ENCODE measurements at regions not wholly inside any gene's neighbourhood (a gene's known extent, or its start where the extent isn't known, plus 50 kb on each side); places are given as distances from the start of the nearest gene placed in this dataset.

DNA sequence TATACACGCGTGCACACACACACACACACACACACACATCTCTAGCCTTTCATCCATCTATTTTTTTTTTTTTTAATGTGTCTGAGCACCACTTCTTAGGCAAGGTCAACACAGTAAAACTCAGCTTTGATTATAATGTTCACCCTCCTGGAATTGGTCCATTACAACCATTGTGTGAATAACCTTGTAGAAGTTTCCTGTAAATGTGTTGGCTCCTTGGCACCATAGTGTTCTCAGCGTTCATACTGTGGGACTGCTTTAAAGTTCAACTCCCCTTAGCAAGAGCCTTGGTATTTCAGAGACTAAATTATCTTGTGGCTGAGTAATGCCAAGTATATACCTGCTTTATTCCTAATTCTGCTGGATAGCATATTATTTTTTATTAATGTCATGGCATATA is 106.3 kb upstream of the PRPS1L1 start:
- DNase-seq (ENCODE audit: low read depth, low spot score) = no peak
- SMC1A ChIA-PET (ENCODE audit: uncharacterized antibody, unreplicated experiment) = no interaction called here
- TF ChIP-seq, protein P1, sequence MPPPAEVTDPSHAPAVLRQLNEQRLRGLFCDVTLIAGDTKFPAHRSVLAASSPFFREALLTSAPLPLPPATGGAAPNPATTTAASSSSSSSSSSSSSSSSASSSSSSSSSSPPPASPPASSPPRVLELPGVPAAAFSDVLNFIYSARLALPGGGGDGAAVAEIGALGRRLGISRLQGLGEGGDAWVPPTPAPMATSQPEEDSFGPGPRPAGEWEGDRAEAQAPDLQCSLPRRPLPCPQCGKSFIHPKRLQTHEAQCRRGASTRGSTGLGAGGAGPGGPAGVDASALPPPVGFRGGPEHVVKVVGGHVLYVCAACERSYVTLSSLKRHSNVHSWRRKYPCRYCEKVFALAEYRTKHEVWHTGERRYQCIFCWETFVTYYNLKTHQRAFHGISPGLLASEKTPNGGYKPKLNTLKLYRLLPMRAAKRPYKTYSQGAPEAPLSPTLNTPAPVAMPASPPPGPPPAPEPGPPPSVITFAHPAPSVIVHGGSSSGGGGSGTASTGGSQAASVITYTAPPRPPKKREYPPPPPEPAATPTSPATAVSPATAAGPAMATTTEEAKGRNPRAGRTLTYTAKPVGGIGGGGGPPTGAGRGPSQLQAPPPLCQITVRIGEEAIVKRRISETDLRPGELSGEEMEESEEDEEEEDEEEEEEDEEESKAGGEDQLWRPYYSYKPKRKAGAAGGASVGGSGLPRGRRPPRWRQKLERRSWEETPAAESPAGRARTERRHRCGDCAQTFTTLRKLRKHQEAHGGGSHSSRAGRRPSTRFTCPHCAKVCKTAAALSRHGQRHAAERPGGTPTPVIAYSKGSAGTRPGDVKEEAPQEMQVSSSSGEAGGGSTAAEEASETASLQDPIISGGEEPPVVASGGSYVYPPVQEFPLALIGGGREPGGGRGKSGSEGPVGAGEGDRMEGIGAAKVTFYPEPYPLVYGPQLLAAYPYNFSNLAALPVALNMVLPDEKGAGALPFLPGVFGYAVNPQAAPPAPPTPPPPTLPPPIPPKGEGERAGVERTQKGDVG (CRISPR knock-in tag; IDR thresholded peaks at IDR 0.05) = no peak
- no peak for TF ChIP-seq RELA (IDR thresholded peaks at IDR 0.05; ENCODE audit: borderline replicate concordance, partially characterized antibody)
- no peak for TF ChIP-seq MEF2A (IDR thresholded peaks at IDR 0.05; ENCODE audit: insufficient read depth, low read depth, low read length)
- TF ChIP-seq BRCA1 (IDR thresholded peaks at IDR 0.05; ENCODE audit: low read depth, low read length) = no peak
- no peak for TF ChIP-seq CREM (IDR thresholded peaks at IDR 0.05; ENCODE audit: low read depth)
- TF ChIP-seq CBX3 (IDR thresholded peaks at IDR 0.05; ENCODE audit: borderline replicate concordance, low read depth) = no peak
- TF ChIP-seq TCF7 (IDR thresholded peaks at IDR 0.05; ENCODE audit: borderline replicate concordance) = no peak
- TF ChIP-seq, protein P2, sequence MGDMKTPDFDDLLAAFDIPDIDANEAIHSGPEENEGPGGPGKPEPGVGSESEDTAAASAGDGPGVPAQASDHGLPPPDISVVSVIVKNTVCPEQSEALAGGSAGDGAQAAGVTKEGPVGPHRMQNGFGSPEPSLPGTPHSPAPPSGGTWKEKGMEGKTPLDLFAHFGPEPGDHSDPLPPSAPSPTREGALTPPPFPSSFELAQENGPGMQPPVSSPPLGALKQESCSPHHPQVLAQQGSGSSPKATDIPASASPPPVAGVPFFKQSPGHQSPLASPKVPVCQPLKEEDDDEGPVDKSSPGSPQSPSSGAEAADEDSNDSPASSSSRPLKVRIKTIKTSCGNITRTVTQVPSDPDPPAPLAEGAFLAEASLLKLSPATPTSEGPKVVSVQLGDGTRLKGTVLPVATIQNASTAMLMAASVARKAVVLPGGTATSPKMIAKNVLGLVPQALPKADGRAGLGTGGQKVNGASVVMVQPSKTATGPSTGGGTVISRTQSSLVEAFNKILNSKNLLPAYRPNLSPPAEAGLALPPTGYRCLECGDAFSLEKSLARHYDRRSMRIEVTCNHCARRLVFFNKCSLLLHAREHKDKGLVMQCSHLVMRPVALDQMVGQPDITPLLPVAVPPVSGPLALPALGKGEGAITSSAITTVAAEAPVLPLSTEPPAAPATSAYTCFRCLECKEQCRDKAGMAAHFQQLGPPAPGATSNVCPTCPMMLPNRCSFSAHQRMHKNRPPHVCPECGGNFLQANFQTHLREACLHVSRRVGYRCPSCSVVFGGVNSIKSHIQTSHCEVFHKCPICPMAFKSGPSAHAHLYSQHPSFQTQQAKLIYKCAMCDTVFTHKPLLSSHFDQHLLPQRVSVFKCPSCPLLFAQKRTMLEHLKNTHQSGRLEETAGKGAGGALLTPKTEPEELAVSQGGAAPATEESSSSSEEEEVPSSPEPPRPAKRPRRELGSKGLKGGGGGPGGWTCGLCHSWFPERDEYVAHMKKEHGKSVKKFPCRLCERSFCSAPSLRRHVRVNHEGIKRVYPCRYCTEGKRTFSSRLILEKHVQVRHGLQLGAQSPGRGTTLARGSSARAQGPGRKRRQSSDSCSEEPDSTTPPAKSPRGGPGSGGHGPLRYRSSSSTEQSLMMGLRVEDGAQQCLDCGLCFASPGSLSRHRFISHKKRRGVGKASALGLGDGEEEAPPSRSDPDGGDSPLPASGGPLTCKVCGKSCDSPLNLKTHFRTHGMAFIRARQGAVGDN (IDR thresholded peaks at IDR 0.05) = no peak
- no peak for TF ChIP-seq KDM1A (IDR thresholded peaks at IDR 0.05; ENCODE audit: borderline replicate concordance)
- TF ChIP-seq, protein P3, sequence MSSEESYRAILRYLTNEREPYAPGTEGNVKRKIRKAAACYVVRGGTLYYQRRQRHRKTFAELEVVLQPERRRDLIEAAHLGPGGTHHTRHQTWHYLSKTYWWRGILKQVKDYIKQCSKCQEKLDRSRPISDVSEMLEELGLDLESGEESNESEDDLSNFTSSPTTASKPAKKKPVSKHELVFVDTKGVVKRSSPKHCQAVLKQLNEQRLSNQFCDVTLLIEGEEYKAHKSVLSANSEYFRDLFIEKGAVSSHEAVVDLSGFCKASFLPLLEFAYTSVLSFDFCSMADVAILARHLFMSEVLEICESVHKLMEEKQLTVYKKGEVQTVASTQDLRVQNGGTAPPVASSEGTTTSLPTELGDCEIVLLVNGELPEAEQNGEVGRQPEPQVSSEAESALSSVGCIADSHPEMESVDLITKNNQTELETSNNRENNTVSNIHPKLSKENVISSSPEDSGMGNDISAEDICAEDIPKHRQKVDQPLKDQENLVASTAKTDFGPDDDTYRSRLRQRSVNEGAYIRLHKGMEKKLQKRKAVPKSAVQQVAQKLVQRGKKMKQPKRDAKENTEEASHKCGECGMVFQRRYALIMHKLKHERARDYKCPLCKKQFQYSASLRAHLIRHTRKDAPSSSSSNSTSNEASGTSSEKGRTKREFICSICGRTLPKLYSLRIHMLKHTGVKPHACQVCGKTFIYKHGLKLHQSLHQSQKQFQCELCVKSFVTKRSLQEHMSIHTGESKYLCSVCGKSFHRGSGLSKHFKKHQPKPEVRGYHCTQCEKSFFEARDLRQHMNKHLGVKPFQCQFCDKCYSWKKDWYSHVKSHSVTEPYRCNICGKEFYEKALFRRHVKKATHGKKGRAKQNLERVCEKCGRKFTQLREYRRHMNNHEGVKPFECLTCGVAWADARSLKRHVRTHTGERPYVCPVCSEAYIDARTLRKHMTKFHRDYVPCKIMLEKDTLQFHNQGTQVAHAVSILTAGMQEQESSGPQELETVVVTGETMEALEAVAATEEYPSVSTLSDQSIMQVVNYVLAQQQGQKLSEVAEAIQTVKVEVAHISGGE (CRISPR knock-in tag; IDR thresholded peaks at IDR 0.05) = no peak
- TF ChIP-seq, protein P4, sequence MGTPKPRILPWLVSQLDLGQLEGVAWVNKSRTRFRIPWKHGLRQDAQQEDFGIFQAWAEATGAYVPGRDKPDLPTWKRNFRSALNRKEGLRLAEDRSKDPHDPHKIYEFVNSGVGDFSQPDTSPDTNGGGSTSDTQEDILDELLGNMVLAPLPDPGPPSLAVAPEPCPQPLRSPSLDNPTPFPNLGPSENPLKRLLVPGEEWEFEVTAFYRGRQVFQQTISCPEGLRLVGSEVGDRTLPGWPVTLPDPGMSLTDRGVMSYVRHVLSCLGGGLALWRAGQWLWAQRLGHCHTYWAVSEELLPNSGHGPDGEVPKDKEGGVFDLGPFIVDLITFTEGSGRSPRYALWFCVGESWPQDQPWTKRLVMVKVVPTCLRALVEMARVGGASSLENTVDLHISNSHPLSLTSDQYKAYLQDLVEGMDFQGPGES (IDR thresholded peaks at IDR 0.05) = no peak
- no peak for TF ChIP-seq POLR2A (IDR thresholded peaks at IDR 0.05; ENCODE audit: low read depth, low read length)
- TF ChIP-seq, protein P5, sequence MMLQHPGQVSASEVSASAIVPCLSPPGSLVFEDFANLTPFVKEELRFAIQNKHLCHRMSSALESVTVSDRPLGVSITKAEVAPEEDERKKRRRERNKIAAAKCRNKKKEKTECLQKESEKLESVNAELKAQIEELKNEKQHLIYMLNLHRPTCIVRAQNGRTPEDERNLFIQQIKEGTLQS (IDR thresholded peaks at IDR 0.05; ENCODE audit: borderline replicate concordance, extremely low read depth, low read depth, low read length) = no peak
- no peak for TF ChIP-seq NR2C2 (IDR thresholded peaks at IDR 0.05; ENCODE audit: borderline replicate concordance, control insufficient read depth, insufficient read length, low read depth)

More for the DNA sequence above, 106.3 kb upstream of the PRPS1L1 start:
- ATAC-seq (no peak), FAIRE-seq (no peak)
- no peaks in the 10 kb centered on the region; a peak in 1 of 4 replicates for H3K27me3 ChIP-seq (replicated peaks in 1 of 2; ENCODE audit: control insufficient read depth in 2 of 2, insufficient read depth in 2 of 2, low read length in 1 of 2)
- no TSS peak for BruUV-seq (replicated peaks)
- H3K4me1 ChIP-seq (ENCODE audit: control insufficient read depth, insufficient read depth, low read length) = no peaks in the 10 kb centered on the region
- no peaks in the 10 kb centered on the region for H3K36me3 ChIP-seq (ENCODE audit: control insufficient read depth in 2 of 2, insufficient read depth in 2 of 2, low read length in 1 of 2)
- intact Hi-C loops (cut with micrococcal nuclease; ENCODE audit: unreplicated experiment) = no loop called here
- in situ Hi-C loops (cut with MboI) = no loop called here
- ChIA-PET CTCF (no interaction called here), RAD21 (ENCODE audit: unreplicated experiment) (no interaction called here), POLR2A (no interaction called here)
- no peak overlapping the region for H3K4me2 ChIP-seq (ENCODE audit: control insufficient read depth, insufficient read depth)
- no peak overlapping the region for H3K27ac ChIP-seq (ENCODE audit: control insufficient read depth, insufficient read depth)
- no peaks in the 10 kb centered on the region for H3K9me3 ChIP-seq (replicated peaks; ENCODE audit: control insufficient read depth, insufficient read depth, low read length)
- WGBS (ENCODE audit: insufficient coverage, insufficient replicate concordance, low lambda C conversion rate, missing lambda C conversion rate) = 64% methylated on average over 3 of the region's 3 CpGs
- no peak overlapping the region for H2AFZ ChIP-seq (ENCODE audit: control insufficient read depth, low read depth, low read length)
- H3K9ac ChIP-seq (ENCODE audit: control insufficient read depth, insufficient read depth, low read length) = no peak overlapping the region
- H3K4me3 ChIP-seq = no peak overlapping the region
- no peaks in the 10 kb centered on the region for H3K79me2 ChIP-seq (ENCODE audit: control insufficient read depth, insufficient read depth, low read length)
- no peaks in the 10 kb centered on the region; the same call in 1 of the 2 replicates for H4K20me1 ChIP-seq (ENCODE audit: control insufficient read depth, insufficient read depth)
